ENCODE measurements at regions not wholly inside any gene's neighbourhood (a gene's known extent, or its start where the extent isn't known, plus 50 kb on each side); places are given as distances from the start of the nearest gene placed in this dataset.

DNA sequence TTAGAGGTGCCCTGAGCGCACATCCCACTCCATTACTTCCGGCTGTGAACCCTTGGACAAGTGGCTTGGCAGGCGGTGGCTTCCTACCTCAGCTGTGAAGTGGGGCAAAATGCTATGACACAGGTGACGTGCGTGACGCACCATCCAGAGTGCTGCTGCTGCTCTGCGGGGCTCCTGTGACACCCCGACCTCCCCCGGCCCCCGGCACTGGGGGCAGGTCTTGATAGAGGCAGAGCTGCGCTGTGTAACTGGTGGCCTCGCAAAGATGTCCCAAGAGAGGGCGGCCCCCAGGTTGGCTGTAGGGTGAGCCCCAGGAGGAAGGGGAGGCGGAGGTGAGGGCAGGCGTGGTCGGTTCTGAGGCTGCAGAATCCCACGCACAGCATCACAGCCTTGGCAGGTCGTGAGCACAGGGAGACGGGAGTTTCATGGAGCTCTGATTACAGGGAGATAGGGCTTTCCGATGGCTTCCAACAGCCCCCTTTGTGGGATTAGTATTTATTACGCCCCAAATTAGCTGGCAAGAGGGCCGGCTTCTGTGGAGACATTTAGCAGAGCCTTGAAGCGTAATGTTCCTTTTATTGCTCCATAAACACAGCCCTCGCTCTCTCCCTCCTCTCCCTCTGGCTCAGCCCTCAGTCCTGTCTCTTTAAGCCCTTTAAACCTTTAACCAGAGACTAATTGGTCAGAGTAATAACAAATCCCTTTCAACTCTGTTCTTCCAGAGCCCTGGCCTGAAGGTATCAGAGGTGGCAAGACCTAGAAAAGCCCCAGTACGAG is 328.1 kb downstream of the C16orf95 start:
- intact Hi-C loops (cut with DNase I; ENCODE audit: low total_unique reads): no loop called here
- Histone ChIP-seq H3K27me3 (no peaks in the 10 kb centered on the region), H3K4me3 (no peak overlapping the region), H3K36me3 (no peaks in the 10 kb centered on the region), H3K4me1 (peaks cover 0 to 11% (median 8%) of the 10 kb centered on the region in 4 donors), H3K9me3 (no peaks in the 10 kb centered on the region), H3K27ac (no peak overlapping the region)
- no peak for TF ChIP-seq CTCF (IDR thresholded peaks at IDR 0.05)
- peak in 1 of 2 donors; percentile 57 for DNase-seq

DNA sequence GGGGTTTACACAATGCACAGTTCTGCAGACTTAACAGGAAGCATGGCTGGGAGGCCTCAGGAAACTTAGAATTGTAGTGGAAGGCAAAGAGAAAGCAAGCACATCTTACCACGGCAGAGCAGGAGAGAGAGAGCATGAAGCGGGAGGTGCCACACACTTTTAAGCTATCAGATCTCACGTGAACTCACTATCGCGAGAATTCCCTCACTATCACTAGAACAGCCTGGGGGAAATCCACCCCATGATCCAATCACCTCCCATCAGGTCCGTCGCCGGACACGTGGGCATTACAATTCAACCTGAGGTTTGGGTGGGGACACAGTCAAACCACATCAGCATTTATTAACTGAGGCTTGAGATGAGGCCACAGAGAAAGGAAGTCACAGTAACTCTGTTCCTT is 326.7 kb downstream of the C16orf95 start:
- peaks cover 0 to 11% (median 4%) of the 10 kb centered on the region in 4 donors for H3K4me1 ChIP-seq
- no peaks in the 10 kb centered on the region for H3K36me3 ChIP-seq
- no peak for DNase-seq
- H3K27me3 ChIP-seq: peaks cover 0 to 6% of the 10 kb centered on the region in 2 donors
- H3K27ac ChIP-seq: no peak overlapping the region
- H3K9me3 ChIP-seq: no peaks in the 10 kb centered on the region
- no peak overlapping the region for H3K4me3 ChIP-seq
- TF ChIP-seq CTCF (IDR thresholded peaks at IDR 0.05): no peak
- intact Hi-C loops (cut with DNase I; ENCODE audit: low total_unique reads): no loop called here

DNA sequence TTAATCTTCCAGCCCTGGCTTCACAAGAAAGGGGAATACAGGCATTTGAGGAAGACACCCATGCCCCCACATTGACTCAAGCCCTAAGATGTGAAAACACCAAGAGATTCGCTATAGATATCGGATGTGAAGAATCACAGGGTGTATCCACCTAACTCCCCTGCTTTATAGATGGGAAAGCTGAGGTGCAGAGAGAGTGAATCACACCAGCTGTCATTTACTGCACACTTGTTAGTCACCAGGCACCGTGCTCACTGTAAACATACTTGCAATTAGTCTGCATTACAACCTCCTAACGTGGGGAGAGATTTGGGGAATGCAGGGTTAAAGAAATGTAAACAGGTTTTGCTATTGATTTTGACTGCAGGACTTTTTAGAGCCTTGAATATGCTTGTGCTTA is 325.5 kb downstream of the C16orf95 start:
- TF ChIP-seq CTCF (IDR thresholded peaks at IDR 0.05): no peak
- no peak for DNase-seq
- H3K9me3 ChIP-seq: no peaks in the 10 kb centered on the region
- intact Hi-C loops (cut with DNase I; ENCODE audit: low total_unique reads): no loop called here
- no peaks in the 10 kb centered on the region for H3K36me3 ChIP-seq
- H3K27ac ChIP-seq: no peak overlapping the region
- H3K4me1 ChIP-seq: peaks cover 0 to 8% (median 3%) of the 10 kb centered on the region in 4 donors
- no peak overlapping the region for H3K4me3 ChIP-seq
- H3K27me3 ChIP-seq: peaks cover 0 to 7% of the 10 kb centered on the region in 2 donors

GRCh38 chr16:86992587-86992986 is 324.6 kb downstream of the C16orf95 start:
- Histone ChIP-seq H3K4me1 (peaks cover 0 to 8% (median 3%) of the 10 kb centered on the region in 4 donors), H3K4me3 (no peak overlapping the region), H3K27me3 (peaks cover 0 to 7% of the 10 kb centered on the region in 2 donors), H3K27ac (no peak overlapping the region), H3K36me3 (no peaks in the 10 kb centered on the region), H3K9me3 (no peaks in the 10 kb centered on the region)
- intact Hi-C loops (cut with DNase I; ENCODE audit: low total_unique reads): no loop called here
- DNase-seq: peak in 1 of 2 donors; percentile 40
- no peak for TF ChIP-seq CTCF (IDR thresholded peaks at IDR 0.05)

GRCh38 chr16:86993426-86994110 is 323.6 kb downstream of the C16orf95 start:
- TF ChIP-seq CTCF (IDR thresholded peaks at IDR 0.05): no peak

More at GRCh38 chr16:86993426-86994110, 323.6 kb downstream of the C16orf95 start:
- peaks cover 0 to 8% (median 3%) of the 10 kb centered on the region in 4 donors for H3K4me1 ChIP-seq
- no peaks in the 10 kb centered on the region for H3K9me3 ChIP-seq
- H3K4me3 ChIP-seq: no peak overlapping the region
- intact Hi-C loops (cut with DNase I; ENCODE audit: low total_unique reads): no loop called here
- H3K36me3 ChIP-seq: no peaks in the 10 kb centered on the region
- no peak overlapping the region for H3K27ac ChIP-seq
- peaks cover 0 to 7% of the 10 kb centered on the region in 2 donors for H3K27me3 ChIP-seq
- DNase-seq: peak in 1 of 2 donors; percentile 55
